GM23338 (cell line): ENCODE measurements at regions not wholly inside any gene's neighbourhood (a gene's known extent, or its start where the extent isn't known, plus 50 kb on each side); places are given as distances from the start of the nearest gene placed in this dataset.

Experiments used
- CREB1 ChIP-seq: fragments of 250-450 bp; sonication (Bioruptor Pico); IDR thresholded peaks from 2 replicates; pipeline ENCODE4 v1.5.0; 2020; ENCODE audit warnings: low read depth, mild to moderate bottlenecking, moderate library complexity
- EZH2 ChIP-seq: fragments of 200-600 bp; sonication (generic); IDR thresholded peaks from one replicate; pipeline ENCODE4 v1.8.0; 2017; ENCODE audit warnings: antibody characterized with exemption, mild to moderate bottlenecking, low read depth; ENCODE audit not compliant: unreplicated experiment
- EZH2phosphoT487 ChIP-seq: fragments of 200-600 bp; sonication (generic); IDR thresholded peaks from one replicate; pipeline ENCODE4 v1.8.1; 2018; ENCODE audit warnings: antibody characterized with exemption; ENCODE audit not compliant: unreplicated experiment
- JUNB ChIP-seq: IDR thresholded peaks from one replicate; pipeline ENCODE4 v1.6.1; 2016; ENCODE audit warnings: antibody characterized with exemption; ENCODE audit not compliant: unreplicated experiment
- NANOG ChIP-seq: IDR thresholded peaks from 2 replicates; pipeline ENCODE4 v1.6.1; 2016; ENCODE audit warnings: antibody characterized with exemption, borderline replicate concordance
- ZNF331 ChIP-seq: fragments of 250-450 bp; sonication (Bioruptor Pico); IDR thresholded peaks from 2 replicates; pipeline ENCODE4 v1.5.0; 2020; ENCODE audit warnings: low read depth, mild to moderate bottlenecking, moderate library complexity
- TF ChIP-seq, protein P1 (sequence below): fragments of 250-450 bp; sonication (Bioruptor Pico); IDR thresholded peaks from 2 replicates; pipeline ENCODE4 v1.5.0; 2020; ENCODE audit warnings: mild to moderate bottlenecking, moderate library complexity
- TF ChIP-seq, protein P2 (sequence below): IDR thresholded peaks from one replicate; pipeline ENCODE4 v1.6.1; 2018; ENCODE audit warnings: antibody characterized with exemption; ENCODE audit not compliant: unreplicated experiment

- TF ChIP-seq, protein P1, sequence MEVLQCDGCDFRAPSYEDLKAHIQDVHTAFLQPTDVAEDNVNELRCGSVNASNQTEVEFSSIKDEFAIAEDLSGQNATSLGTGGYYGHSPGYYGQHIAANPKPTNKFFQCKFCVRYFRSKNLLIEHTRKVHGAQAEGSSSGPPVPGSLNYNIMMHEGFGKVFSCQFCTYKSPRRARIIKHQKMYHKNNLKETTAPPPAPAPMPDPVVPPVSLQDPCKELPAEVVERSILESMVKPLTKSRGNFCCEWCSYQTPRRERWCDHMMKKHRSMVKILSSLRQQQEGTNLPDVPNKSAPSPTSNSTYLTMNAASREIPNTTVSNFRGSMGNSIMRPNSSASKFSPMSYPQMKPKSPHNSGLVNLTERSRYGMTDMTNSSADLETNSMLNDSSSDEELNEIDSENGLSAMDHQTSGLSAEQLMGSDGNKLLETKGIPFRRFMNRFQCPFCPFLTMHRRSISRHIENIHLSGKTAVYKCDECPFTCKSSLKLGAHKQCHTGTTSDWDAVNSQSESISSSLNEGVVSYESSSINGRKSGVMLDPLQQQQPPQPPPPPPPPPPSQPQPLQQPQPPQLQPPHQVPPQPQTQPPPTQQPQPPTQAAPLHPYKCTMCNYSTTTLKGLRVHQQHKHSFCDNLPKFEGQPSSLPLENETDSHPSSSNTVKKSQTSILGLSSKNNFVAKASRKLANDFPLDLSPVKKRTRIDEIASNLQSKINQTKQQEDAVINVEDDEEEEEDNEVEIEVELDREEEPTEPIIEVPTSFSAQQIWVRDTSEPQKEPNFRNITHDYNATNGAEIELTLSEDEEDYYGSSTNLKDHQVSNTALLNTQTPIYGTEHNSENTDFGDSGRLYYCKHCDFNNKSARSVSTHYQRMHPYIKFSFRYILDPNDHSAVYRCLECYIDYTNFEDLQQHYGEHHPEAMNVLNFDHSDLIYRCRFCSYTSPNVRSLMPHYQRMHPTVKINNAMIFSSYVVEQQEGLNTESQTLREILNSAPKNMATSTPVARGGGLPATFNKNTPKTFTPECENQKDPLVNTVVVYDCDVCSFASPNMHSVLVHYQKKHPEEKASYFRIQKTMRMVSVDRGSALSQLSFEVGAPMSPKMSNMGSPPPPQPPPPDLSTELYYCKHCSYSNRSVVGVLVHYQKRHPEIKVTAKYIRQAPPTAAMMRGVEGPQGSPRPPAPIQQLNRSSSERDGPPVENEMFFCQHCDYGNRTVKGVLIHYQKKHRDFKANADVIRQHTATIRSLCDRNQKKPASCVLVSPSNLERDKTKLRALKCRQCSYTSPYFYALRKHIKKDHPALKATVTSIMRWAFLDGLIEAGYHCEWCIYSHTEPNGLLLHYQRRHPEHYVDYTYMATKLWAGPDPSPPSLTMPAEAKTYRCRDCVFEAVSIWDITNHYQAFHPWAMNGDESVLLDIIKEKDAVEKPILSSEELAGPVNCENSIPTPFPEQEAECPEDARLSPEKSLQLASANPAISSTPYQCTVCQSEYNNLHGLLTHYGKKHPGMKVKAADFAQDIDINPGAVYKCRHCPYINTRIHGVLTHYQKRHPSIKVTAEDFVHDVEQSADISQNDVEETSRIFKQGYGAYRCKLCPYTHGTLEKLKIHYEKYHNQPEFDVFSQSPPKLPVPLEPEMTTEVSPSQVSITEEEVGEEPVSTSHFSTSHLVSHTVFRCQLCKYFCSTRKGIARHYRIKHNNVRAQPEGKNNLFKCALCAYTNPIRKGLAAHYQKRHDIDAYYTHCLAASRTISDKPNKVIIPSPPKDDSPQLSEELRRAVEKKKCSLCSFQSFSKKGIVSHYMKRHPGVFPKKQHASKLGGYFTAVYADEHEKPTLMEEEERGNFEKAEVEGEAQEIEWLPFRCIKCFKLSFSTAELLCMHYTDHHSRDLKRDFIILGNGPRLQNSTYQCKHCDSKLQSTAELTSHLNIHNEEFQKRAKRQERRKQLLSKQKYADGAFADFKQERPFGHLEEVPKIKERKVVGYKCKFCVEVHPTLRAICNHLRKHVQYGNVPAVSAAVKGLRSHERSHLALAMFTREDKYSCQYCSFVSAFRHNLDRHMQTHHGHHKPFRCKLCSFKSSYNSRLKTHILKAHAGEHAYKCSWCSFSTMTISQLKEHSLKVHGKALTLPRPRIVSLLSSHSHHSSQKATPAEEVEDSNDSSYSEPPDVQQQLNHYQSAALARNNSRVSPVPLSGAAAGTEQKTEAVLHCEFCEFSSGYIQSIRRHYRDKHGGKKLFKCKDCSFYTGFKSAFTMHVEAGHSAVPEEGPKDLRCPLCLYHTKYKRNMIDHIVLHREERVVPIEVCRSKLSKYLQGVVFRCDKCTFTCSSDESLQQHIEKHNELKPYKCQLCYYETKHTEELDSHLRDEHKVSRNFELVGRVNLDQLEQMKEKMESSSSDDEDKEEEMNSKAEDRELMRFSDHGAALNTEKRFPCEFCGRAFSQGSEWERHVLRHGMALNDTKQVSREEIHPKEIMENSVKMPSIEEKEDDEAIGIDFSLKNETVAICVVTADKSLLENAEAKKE (CRISPR knock-in tag): no peak
- TF ChIP-seq, protein P2, sequence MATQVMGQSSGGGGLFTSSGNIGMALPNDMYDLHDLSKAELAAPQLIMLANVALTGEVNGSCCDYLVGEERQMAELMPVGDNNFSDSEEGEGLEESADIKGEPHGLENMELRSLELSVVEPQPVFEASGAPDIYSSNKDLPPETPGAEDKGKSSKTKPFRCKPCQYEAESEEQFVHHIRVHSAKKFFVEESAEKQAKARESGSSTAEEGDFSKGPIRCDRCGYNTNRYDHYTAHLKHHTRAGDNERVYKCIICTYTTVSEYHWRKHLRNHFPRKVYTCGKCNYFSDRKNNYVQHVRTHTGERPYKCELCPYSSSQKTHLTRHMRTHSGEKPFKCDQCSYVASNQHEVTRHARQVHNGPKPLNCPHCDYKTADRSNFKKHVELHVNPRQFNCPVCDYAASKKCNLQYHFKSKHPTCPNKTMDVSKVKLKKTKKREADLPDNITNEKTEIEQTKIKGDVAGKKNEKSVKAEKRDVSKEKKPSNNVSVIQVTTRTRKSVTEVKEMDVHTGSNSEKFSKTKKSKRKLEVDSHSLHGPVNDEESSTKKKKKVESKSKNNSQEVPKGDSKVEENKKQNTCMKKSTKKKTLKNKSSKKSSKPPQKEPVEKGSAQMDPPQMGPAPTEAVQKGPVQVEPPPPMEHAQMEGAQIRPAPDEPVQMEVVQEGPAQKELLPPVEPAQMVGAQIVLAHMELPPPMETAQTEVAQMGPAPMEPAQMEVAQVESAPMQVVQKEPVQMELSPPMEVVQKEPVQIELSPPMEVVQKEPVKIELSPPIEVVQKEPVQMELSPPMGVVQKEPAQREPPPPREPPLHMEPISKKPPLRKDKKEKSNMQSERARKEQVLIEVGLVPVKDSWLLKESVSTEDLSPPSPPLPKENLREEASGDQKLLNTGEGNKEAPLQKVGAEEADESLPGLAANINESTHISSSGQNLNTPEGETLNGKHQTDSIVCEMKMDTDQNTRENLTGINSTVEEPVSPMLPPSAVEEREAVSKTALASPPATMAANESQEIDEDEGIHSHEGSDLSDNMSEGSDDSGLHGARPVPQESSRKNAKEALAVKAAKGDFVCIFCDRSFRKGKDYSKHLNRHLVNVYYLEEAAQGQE: no peak
- TF ChIP-seq ZNF331 (CRISPR knock-in tag) (no peak), NANOG (no peak), JUNB (no peak), EZH2phosphoT487 (no peak), EZH2 (no peak), CREB1 (CRISPR knock-in tag) (no peak)
Measured at GRCh38 chr2:38464971-38465788, 88.1 kb upstream of the ATL2 start (continued).
